Panc1 (cell line): ENCODE measurements at regions not wholly inside any gene's neighbourhood (a gene's known extent, or its start where the extent isn't known, plus 50 kb on each side); places are given as distances from the start of the nearest gene placed in this dataset.

Experiments
- TCF7L2 ChIP-seq: IDR thresholded peaks from 2 replicates; pipeline ENCODE4 v1.6.1; 2011; ENCODE audit warnings: mild to moderate bottlenecking, low read depth, low read length, inconsistent platforms
- TF ChIP-seq, protein P1 (sequence below): fragments of 450-650 bp; IDR thresholded peaks from 2 replicates; pipeline ENCODE4 v1.5.1; 2017; ENCODE audit warnings: mild to moderate bottlenecking

GRCh38 chr2:234711308-234711707 is 214.4 kb upstream of the ARL4C start:
- TF ChIP-seq, protein P1, sequence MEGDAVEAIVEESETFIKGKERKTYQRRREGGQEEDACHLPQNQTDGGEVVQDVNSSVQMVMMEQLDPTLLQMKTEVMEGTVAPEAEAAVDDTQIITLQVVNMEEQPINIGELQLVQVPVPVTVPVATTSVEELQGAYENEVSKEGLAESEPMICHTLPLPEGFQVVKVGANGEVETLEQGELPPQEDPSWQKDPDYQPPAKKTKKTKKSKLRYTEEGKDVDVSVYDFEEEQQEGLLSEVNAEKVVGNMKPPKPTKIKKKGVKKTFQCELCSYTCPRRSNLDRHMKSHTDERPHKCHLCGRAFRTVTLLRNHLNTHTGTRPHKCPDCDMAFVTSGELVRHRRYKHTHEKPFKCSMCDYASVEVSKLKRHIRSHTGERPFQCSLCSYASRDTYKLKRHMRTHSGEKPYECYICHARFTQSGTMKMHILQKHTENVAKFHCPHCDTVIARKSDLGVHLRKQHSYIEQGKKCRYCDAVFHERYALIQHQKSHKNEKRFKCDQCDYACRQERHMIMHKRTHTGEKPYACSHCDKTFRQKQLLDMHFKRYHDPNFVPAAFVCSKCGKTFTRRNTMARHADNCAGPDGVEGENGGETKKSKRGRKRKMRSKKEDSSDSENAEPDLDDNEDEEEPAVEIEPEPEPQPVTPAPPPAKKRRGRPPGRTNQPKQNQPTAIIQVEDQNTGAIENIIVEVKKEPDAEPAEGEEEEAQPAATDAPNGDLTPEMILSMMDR, result no peak
- no peak for TF ChIP-seq TCF7L2
